ENCODE measurements at regions not wholly inside any gene's neighbourhood (a gene's known extent, or its start where the extent isn't known, plus 50 kb on each side); places are given as distances from the start of the nearest gene placed in this dataset.
"Not testable (repeated sequence)": the region's sequence is repeated elsewhere in the genome, so short reads cannot be mapped to it uniquely, and the experiment has no call there.

GRCh38 chr16:63890081-63890480 is 1231.8 kb downstream of the CDH11 start:
- DNase-seq, result no peak

- DNase-seq, result no peak
These were observed 1238.8 kb downstream of the CDH11 start for GRCh38 chr16:63883091-63883490.

GRCh38 chr16:63882576-63882975 is 1239.3 kb downstream of the CDH11 start:
- DNase-seq, result no peak

GRCh38 chr16:63880948-63881347 is 1240.9 kb downstream of the CDH11 start:
- no peak for DNase-seq

- DNase-seq, result no peak
These were observed 1244.5 kb downstream of the CDH11 start for GRCh38 chr16:63877401-63877800.

- no peak for DNase-seq
These were observed 1245.8 kb downstream of the CDH11 start for GRCh38 chr16:63876103-63876502.

GRCh38 chr16:63860700-63861099 is 1261.2 kb downstream of the CDH11 start:
- not testable (repeated sequence) for DNase-seq

- peak in 1 of 2 experiments; percentile 32 for DNase-seq
These were observed 1265.3 kb downstream of the CDH11 start for GRCh38 chr16:63856537-63856936.

GRCh38 chr16:63850979-63851378 is 1270.9 kb downstream of the CDH11 start:
- DNase-seq, result no peak

- DNase-seq, result no peak
These were observed 1280.6 kb downstream of the CDH11 start for GRCh38 chr16:63841271-63841670.

- no peak for DNase-seq
These were observed 1291.8 kb downstream of the CDH11 start for GRCh38 chr16:63830061-63830460.

GRCh38 chr16:63822818-63823217 is 1299.0 kb downstream of the CDH11 start:
- DNase-seq, result no peak

- DNase-seq, result no peak
These were observed 1305.6 kb downstream of the CDH11 start for GRCh38 chr16:63816276-63816675.

GRCh38 chr16:63813862-63814261 is 1308.0 kb downstream of the CDH11 start:
- DNase-seq, result no peak

GRCh38 chr16:63808730-63809129 is 1313.1 kb downstream of the CDH11 start:
- DNase-seq, result no peak

GRCh38 chr16:63806794-63807506 is 1314.9 kb downstream of the CDH11 start:
- DNase-seq, result no peak

GRCh38 chr16:63804126-63804525 is 1317.7 kb downstream of the CDH11 start:
- no peak for DNase-seq

- DNase-seq, result peak in 1 of 2 experiments; percentile 14
These were observed 1332.3 kb downstream of the CDH11 start for GRCh38 chr16:63789603-63790002.

GRCh38 chr16:63787014-63787413 is 1334.8 kb downstream of the CDH11 start:
- DNase-seq, result no peak

GRCh38 chr16:63785170-63785569 is 1336.7 kb downstream of the CDH11 start:
- no peak for DNase-seq

- no peak for DNase-seq
These were observed 1345.4 kb downstream of the CDH11 start for GRCh38 chr16:63776437-63776836.

- no peak for DNase-seq
These were observed 1345.8 kb downstream of the CDH11 start for GRCh38 chr16:63776034-63776433.

- no peak for DNase-seq
These were observed 1347.6 kb downstream of the CDH11 start for GRCh38 chr16:63774302-63774701.

- no peak for DNase-seq
These were observed 1352.7 kb downstream of the CDH11 start for GRCh38 chr16:63769211-63769610.

GRCh38 chr16:63760246-63760645 is 1361.6 kb downstream of the CDH11 start:
- DNase-seq, result not testable (repeated sequence)
